Right lobe of liver (tissue), 4 donors: ENCODE measurements at regions not wholly inside any gene's neighbourhood (a gene's known extent, or its start where the extent isn't known, plus 50 kb on each side); places are given as distances from the start of the nearest gene placed in this dataset.

Experiments
- POLR2A ChIP-seq: fragments of 450-650 bp; IDR thresholded peaks from one replicate; pipeline ENCODE4 v1.6.1; 2017; ENCODE audit warnings: antibody characterized with exemption, mild to moderate bottlenecking
- TF ChIP-seq, protein P1 (sequence below), 4 donors: fragments of 200-600 bp in 3 of 4; fragments of 450-650 bp in 1 of 4; IDR thresholded peaks; one replicate each; pipeline versions ENCODE4 v1.5.1 to v1.8.0; 2016 to 2022; ENCODE audit warnings: antibody characterized with exemption in 4 of 4, mild to moderate bottlenecking in 2 of 4
- donor health status: DM: no; HTN: no; CAD: no.
- donor health status: DM: no; HTN: no; CAD: no.
- donor health status: DM: no; HTN: yes; CAD: no.

DNA sequence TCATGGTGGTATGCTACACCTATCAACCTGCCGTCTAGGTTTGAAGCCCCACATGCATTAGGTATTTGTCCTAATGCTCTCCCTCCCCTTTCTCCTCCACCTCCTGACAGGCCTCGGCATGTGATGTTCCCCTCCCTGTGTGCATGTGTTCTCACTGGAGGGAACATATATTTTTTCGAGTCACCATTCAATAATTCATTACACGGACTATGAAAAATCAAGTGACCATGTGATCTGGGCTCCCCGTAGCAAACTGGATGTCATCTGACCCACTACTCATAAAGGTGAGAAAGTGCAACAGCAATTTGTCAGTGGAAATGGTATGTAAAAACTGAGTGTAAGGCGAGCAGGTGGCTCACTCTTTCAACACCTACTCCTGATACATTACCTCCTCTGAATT lies 224.3 kb upstream of the RASGRP1 start:
- TF ChIP-seq POLR2A = no peak
- TF ChIP-seq, protein P1, sequence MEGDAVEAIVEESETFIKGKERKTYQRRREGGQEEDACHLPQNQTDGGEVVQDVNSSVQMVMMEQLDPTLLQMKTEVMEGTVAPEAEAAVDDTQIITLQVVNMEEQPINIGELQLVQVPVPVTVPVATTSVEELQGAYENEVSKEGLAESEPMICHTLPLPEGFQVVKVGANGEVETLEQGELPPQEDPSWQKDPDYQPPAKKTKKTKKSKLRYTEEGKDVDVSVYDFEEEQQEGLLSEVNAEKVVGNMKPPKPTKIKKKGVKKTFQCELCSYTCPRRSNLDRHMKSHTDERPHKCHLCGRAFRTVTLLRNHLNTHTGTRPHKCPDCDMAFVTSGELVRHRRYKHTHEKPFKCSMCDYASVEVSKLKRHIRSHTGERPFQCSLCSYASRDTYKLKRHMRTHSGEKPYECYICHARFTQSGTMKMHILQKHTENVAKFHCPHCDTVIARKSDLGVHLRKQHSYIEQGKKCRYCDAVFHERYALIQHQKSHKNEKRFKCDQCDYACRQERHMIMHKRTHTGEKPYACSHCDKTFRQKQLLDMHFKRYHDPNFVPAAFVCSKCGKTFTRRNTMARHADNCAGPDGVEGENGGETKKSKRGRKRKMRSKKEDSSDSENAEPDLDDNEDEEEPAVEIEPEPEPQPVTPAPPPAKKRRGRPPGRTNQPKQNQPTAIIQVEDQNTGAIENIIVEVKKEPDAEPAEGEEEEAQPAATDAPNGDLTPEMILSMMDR (IDR thresholded peaks at IDR 0.05) = no peak
